ENCODE measurements at regions not wholly inside any gene's neighbourhood (a gene's known extent, or its start where the extent isn't known, plus 50 kb on each side); places are given as distances from the start of the nearest gene placed in this dataset.

DNA sequence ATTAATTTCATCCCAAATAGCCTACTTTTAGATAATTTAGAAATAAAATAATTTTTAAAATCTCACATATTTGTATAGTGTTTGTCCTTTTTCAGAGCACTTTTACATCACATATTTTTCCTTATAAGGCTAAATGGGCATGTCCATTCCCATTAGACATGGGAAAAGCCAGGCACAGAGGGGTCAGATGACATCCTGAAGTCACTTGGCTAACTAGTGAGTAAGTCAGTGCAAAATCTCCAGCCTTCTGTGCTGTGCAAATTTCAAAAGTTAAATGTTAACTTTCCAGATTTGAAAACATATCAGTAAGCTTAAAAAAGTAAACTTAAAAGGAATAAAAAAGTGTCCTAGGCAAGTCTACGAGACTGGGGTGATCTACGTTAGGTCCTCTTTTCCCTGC lies 117.4 kb downstream of the EMP1 start:
- Histone ChIP-seq H2BK5ac (ENCODE audit: low read depth, low read length, poor library complexity, severe bottlenecking) (no peak overlapping the region), H3K14ac (replicated peaks; ENCODE audit: low read depth, low read length) (no peak overlapping the region), H3K4me1 (ENCODE audit: control insufficient read depth, insufficient read depth, low read length) (no peaks in the 10 kb centered on the region), H2AK5ac (ENCODE audit: low read depth, low read length) (no peak overlapping the region), H3K56ac (ENCODE audit: extremely low read depth, insufficient read depth, low read length) (no peak overlapping the region), H4K8ac (ENCODE audit: low read depth in 2 of 2, low read length in 2 of 2) (no peak overlapping the region), H4K91ac (ENCODE audit: insufficient read depth, low read depth, low read length) (no peak overlapping the region), H4K5ac (ENCODE audit: low read depth, low read length) (no peak overlapping the region), H3K18ac (ENCODE audit: low read depth, low read length) (no peak overlapping the region), H3K4me2 (ENCODE audit: low read depth, low read length) (no peak overlapping the region), H3K36me3 (ENCODE audit: control insufficient read depth, insufficient read depth, low read length) (no peaks in the 10 kb centered on the region), H2BK20ac (ENCODE audit: low read depth, low read length) (no peak overlapping the region), H3K4me3 (ENCODE audit: insufficient read depth, low read depth, low read length) (no peak overlapping the region), H3K27ac (ENCODE audit: insufficient read depth, low read length) (no peak overlapping the region), H3K27me3 (ENCODE audit: control insufficient read depth, insufficient read depth, low read length) (peaks cover 3% of the 10 kb centered on the region), H3K79me1 (ENCODE audit: low read depth in 1 of 2, low read length in 2 of 2) (no peaks in the 10 kb centered on the region), H2BK120ac (ENCODE audit: low read depth, low read length) (no peak overlapping the region), H3K23ac (ENCODE audit: low read depth, low read length) (no peak overlapping the region), H2AFZ (replicated peaks; ENCODE audit: low read length, poor library complexity) (no peak overlapping the region), H3K9ac (ENCODE audit: low read depth, low read length) (no peak overlapping the region), H2BK15ac (ENCODE audit: low read depth, low read length) (no peak overlapping the region), H2AK9ac (replicated peaks; ENCODE audit: low read depth, low read length, poor library complexity) (no peak overlapping the region), H3K9me3 (ENCODE audit: control insufficient read depth, insufficient read depth, low read length) (no peaks in the 10 kb centered on the region), H3K4ac (ENCODE audit: low read depth, low read length) (no peak overlapping the region), H4K20me1 (ENCODE audit: insufficient read depth, low read length) (no peaks in the 10 kb centered on the region), H3K9me1 (ENCODE audit: insufficient read depth, low read length) (no peaks in the 10 kb centered on the region)
- WGBS, 2 experiments (ENCODE audit: extremely low coverage in 2 of 2, insufficient read length in 1 of 2): 68% methylated on average over 2 of the region's 2 CpGs; no CpG with 5 or more reads in 1 of the 2 experiments
- no TSS peak for BruUV-seq (replicated peaks)
- DNase-seq (no peak), ATAC-seq (ENCODE audit: low read depth) (no peak)
- dilution Hi-C loops (cut with HindIII; ENCODE audit: low sequenced_read_pairs, unreplicated experiment): no loop called here
- POLR2A ChIA-PET (ENCODE audit: unreplicated experiment): no interaction called here
- intact Hi-C loops (cut with micrococcal nuclease): no loop called here
- TF ChIP-seq RFX5 (IDR thresholded peaks at IDR 0.05; ENCODE audit: low read depth, low read length): no peak
- TF ChIP-seq RAD21 (IDR thresholded peaks at IDR 0.05; ENCODE audit: low read length): no peak
- no peak for TF ChIP-seq BHLHE40 (IDR thresholded peaks at IDR 0.05; ENCODE audit: low read depth, low read length)
- TF ChIP-seq MXI1 (IDR thresholded peaks at IDR 0.05; ENCODE audit: borderline replicate concordance, low read depth, low read length): no peak
- no peak for TF ChIP-seq CEBPB (IDR thresholded peaks at IDR 0.05; ENCODE audit: low read depth, low read length)
- no peak for TF ChIP-seq MAFK (IDR thresholded peaks at IDR 0.05; ENCODE audit: low read depth, low read length)
- no peak for TF ChIP-seq FOS (IDR thresholded peaks at IDR 0.05; ENCODE audit: low read depth, low read length)
- TF ChIP-seq RCOR1 (IDR thresholded peaks at IDR 0.05; ENCODE audit: insufficient replicate concordance, low read length): no peak
- no peak for TF ChIP-seq POLR2A (IDR thresholded peaks at IDR 0.05; ENCODE audit: low read depth, low read length)
- TF ChIP-seq, protein P1, sequence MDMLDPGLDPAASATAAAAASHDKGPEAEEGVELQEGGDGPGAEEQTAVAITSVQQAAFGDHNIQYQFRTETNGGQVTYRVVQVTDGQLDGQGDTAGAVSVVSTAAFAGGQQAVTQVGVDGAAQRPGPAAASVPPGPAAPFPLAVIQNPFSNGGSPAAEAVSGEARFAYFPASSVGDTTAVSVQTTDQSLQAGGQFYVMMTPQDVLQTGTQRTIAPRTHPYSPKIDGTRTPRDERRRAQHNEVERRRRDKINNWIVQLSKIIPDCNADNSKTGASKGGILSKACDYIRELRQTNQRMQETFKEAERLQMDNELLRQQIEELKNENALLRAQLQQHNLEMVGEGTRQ (IDR thresholded peaks at IDR 0.05; ENCODE audit: low read depth, low read length): no peak
- TF ChIP-seq SMC3 (IDR thresholded peaks at IDR 0.05; ENCODE audit: low read depth, low read length): no peak
- TF ChIP-seq ELK1 (IDR thresholded peaks at IDR 0.05; ENCODE audit: borderline replicate concordance, low read depth, low read length): no peak
- TF ChIP-seq MAZ (IDR thresholded peaks at IDR 0.05; ENCODE audit: borderline replicate concordance, low read depth, low read length): no peak
- no peak for TF ChIP-seq CTCF (conservative IDR thresholded peaks at IDR 0.05; ENCODE audit: low read depth, low read length)
- no peak for TF ChIP-seq CHD1 (IDR thresholded peaks at IDR 0.05; ENCODE audit: low read depth, low read length)
- no peak for TF ChIP-seq NFE2L2 (IDR thresholded peaks at IDR 0.05; ENCODE audit: low read depth, low read length)
- in situ Hi-C loops (cut with MboI; ENCODE audit: low sequenced_read_pairs): no loop called here
- CTCF ChIA-PET: interaction anchor here (0.7 kb wide), 1 partner anchor 19 kb away, joined by 3 read pairs; no protein-coding TSS in a partner anchor

Measured in IMR-90 (cell line).